NCI-H2081 treated with DMSO at 0.1 percent for 48 hours (cell line): ENCODE measurements at regions not wholly inside any gene's neighbourhood (a gene's known extent, or its start where the extent isn't known, plus 50 kb on each side); places are given as distances from the start of the nearest gene placed in this dataset.

ENCODE experiments used
- DNase-seq: peaks from one replicate; lab custom pipeline; 2025; lab: John Stamatoyannopoulos, UW

GRCh38 chr2:41886757-41887156 lies 161.1 kb upstream of the PKDCC start:
- no peak for DNase-seq

GRCh38 chr2:41890341-41890740 lies 157.5 kb upstream of the PKDCC start:
- DNase-seq: no peak

- DNase-seq: no peak
These were observed 155.3 kb upstream of the PKDCC start for GRCh38 chr2:41892476-41892875.

GRCh38 chr2:41894563-41895333 lies 153.1 kb upstream of the PKDCC start:
- DNase-seq: no peak

- no peak for DNase-seq
These were observed 152.5 kb upstream of the PKDCC start for GRCh38 chr2:41895334-41895664.

GRCh38 chr2:41896186-41896846 lies 151.5 kb upstream of the PKDCC start:
- no peak for DNase-seq

- no peak for DNase-seq
These were observed 148.6 kb upstream of the PKDCC start for GRCh38 chr2:41899189-41899588.

- no peak for DNase-seq
These were observed 147.7 kb upstream of the PKDCC start for GRCh38 chr2:41900101-41900577.

- DNase-seq: no peak
These were observed 144.9 kb upstream of the PKDCC start for GRCh38 chr2:41902897-41903296.

GRCh38 chr2:41903474-41904135 lies 144.2 kb upstream of the PKDCC start:
- no peak for DNase-seq

- DNase-seq: no peak
These were observed 143.4 kb upstream of the PKDCC start for GRCh38 chr2:41904459-41904858.

- no peak for DNase-seq
These were observed 142.1 kb upstream of the PKDCC start for GRCh38 chr2:41905597-41906337.

GRCh38 chr2:41906338-41906725 lies 141.5 kb upstream of the PKDCC start:
- DNase-seq: no peak

GRCh38 chr2:41907141-41907540 lies 140.7 kb upstream of the PKDCC start:
- no peak for DNase-seq

- no peak for DNase-seq
These were observed 140.0 kb upstream of the PKDCC start for GRCh38 chr2:41907771-41908207.

GRCh38 chr2:41908349-41908748 lies 139.5 kb upstream of the PKDCC start:
- no peak for DNase-seq

- DNase-seq: no peak
These were observed 138.2 kb upstream of the PKDCC start for GRCh38 chr2:41909584-41909983.

- DNase-seq: no peak
These were observed 137.7 kb upstream of the PKDCC start for GRCh38 chr2:41910126-41910525.

GRCh38 chr2:41911033-41911432 lies 136.8 kb upstream of the PKDCC start:
- no peak for DNase-seq

GRCh38 chr2:41912337-41912736 lies 135.5 kb upstream of the PKDCC start:
- no peak for DNase-seq

- no peak for DNase-seq
These were observed 135.0 kb upstream of the PKDCC start for GRCh38 chr2:41912776-41913175.

- no peak for DNase-seq
These were observed 134.5 kb upstream of the PKDCC start for GRCh38 chr2:41913311-41913710.
